Endothelial cell of umbilical vein (primary cell): ENCODE measurements at regions not wholly inside any gene's neighbourhood (a gene's known extent, or its start where the extent isn't known, plus 50 kb on each side); places are given as distances from the start of the nearest gene placed in this dataset.

Experiments
- BruUV-seq: library from RNA; stranded (reverse); fragments of 400-500 nt; replicated peaks from 2 replicates; lab custom pipeline; 2021; lab: Mats Ljungman, UMichigan
- CTCF ChIA-PET: fragments of 300-600, 350-600 bp; sonication (Branson Sonifier 250); formaldehyde crosslinking; loops from one replicate; lab custom pipeline; 2021; ENCODE audit warnings: antibody characterized with exemption, inconsistent platforms; lab: Charles Lee
- POLR2A ChIA-PET: fragments of 300-600, 350-600 bp; sonication (Branson Sonifier 250); formaldehyde crosslinking; loops from one replicate; lab custom pipeline; 2021; ENCODE audit warnings: antibody characterized with exemption, inconsistent platforms; lab: Charles Lee
- DNase-seq: peaks from one replicate; pipeline ENCODE4 v3.0.0-alpha.2; 2011; ENCODE audit warnings: low read depth, low spot score
- FAIRE-seq: peaks from 2 replicates; lab custom pipeline; 2011; peaks lifted over from hg19 to GRCh38; lab: Jason Lieb, UNC
- H2AFZ ChIP-seq: 2 replicates; pipeline ENCODE4 v1.6.0; 2012; ENCODE audit warnings: low read depth, low read length, control low read depth, inconsistent platforms
- H3K27ac ChIP-seq: 2 replicates; pipeline ENCODE4 v1.5.1; 2011; ENCODE audit warnings: low read depth, mild to moderate bottlenecking, control low read depth, low read length, moderate library complexity; ENCODE audit not compliant: insufficient read depth
- H3K27me3 ChIP-seq, 2 experiments: 2 replicates each; pipeline versions ENCODE4 v1.6.0 to v1.6.1; 2011; ENCODE audit warnings: low read length in 2 of 2, mixed read lengths in 1 of 2; ENCODE audit not compliant: control insufficient read depth in 2 of 2, insufficient read depth in 2 of 2
- H3K36me3 ChIP-seq, 2 experiments: 2 replicates in 1 of 2; 3 replicates in 1 of 2; pipeline ENCODE4 v1.5.1; 2011; ENCODE audit warnings: low read length in 2 of 2, mild to moderate bottlenecking in 1 of 2, moderate library complexity in 1 of 2; ENCODE audit not compliant: control insufficient read depth in 2 of 2, insufficient read depth in 2 of 2; ENCODE audit errors: extremely low read depth in 1 of 2
- H3K4me1 ChIP-seq: 3 replicates; pipeline ENCODE4 v1.5.1; 2011; ENCODE audit warnings: mild to moderate bottlenecking, low read length; ENCODE audit not compliant: control insufficient read depth, insufficient read depth; ENCODE audit errors: extremely low read depth
- H3K4me2 ChIP-seq: 2 replicates; pipeline ENCODE4 v1.6.1; 2011; ENCODE audit warnings: low read length, control low read depth, mixed read lengths; ENCODE audit not compliant: insufficient read depth
- H3K4me3 ChIP-seq, 3 experiments: fragments of 200-600 bp in 1 of 3; sonication (generic), shearing (Covaris generic) in 1 of 3; replicated peaks in 1 of 3; 2 replicates each; pipeline ENCODE4 v1.5.1; 2011 to 2016; ENCODE audit warnings: control low read depth in 3 of 3, low read length in 3 of 3, mild to moderate bottlenecking in 2 of 3, inconsistent platforms in 1 of 3, low read depth in 1 of 3, moderate library complexity in 1 of 3; ENCODE audit not compliant: insufficient read depth in 1 of 3
- H3K79me2 ChIP-seq: 2 replicates; pipeline ENCODE4 v1.6.0; 2012; ENCODE audit warnings: low read length, inconsistent platforms; ENCODE audit not compliant: control insufficient read depth, insufficient read depth
- H3K9ac ChIP-seq: replicated peaks from 2 replicates; pipeline ENCODE3; 2011; ENCODE audit warnings: low read length, control low read depth; ENCODE audit not compliant: insufficient read depth; ENCODE audit errors: extremely low read depth
- H3K9me1 ChIP-seq: replicated peaks from 3 replicates; pipeline ENCODE4 v1.6.0; 2011; ENCODE audit warnings: mild to moderate bottlenecking, low read length; ENCODE audit not compliant: control insufficient read depth, insufficient read depth; ENCODE audit errors: extremely low read depth
- H3K9me3 ChIP-seq: replicated peaks from 2 replicates; pipeline ENCODE4 v1.5.1; 2012; ENCODE audit warnings: low read length, inconsistent platforms; ENCODE audit not compliant: control insufficient read depth, insufficient read depth
- H4K20me1 ChIP-seq: replicated peaks from 2 replicates; pipeline ENCODE3; 2011; ENCODE audit warnings: mild to moderate bottlenecking, low read length; ENCODE audit not compliant: control insufficient read depth, insufficient read depth; ENCODE audit errors: extremely low read depth
- CTCF ChIP-seq, 2 donors: IDR thresholded peaks; 1 replicate in 1 of 2; 2 replicates in 1 of 2; pipeline ENCODE4 v1.5.1; 2011; ENCODE audit warnings: low read length in 2 of 2, mild to moderate bottlenecking in 2 of 2, moderate library complexity in 2 of 2, control low read depth in 1 of 2, inconsistent platforms in 1 of 2, low read depth in 1 of 2; ENCODE audit not compliant: insufficient read depth in 1 of 2; ENCODE audit errors: extremely low read depth in 1 of 2
- EZH2 ChIP-seq: IDR thresholded peaks from 2 replicates; pipeline ENCODE4 v1.6.1; 2012; ENCODE audit warnings: borderline replicate concordance, low read depth, mild to moderate bottlenecking, moderate library complexity, low read length, inconsistent platforms; ENCODE audit not compliant: severe bottlenecking
- FOS ChIP-seq: IDR thresholded peaks from 2 replicates; pipeline ENCODE4 v1.6.1; 2011; ENCODE audit warnings: mild to moderate bottlenecking, low read length, moderate library complexity, borderline replicate concordance; ENCODE audit not compliant: insufficient read depth
- GATA2 ChIP-seq: IDR thresholded peaks from 2 replicates; pipeline ENCODE4 v1.7.0; 2011; ENCODE audit warnings: low read depth, mild to moderate bottlenecking, moderate library complexity, mixed read lengths, low read length; ENCODE audit not compliant: insufficient read length, insufficient read depth
- JUN ChIP-seq: IDR thresholded peaks from 2 replicates; pipeline ENCODE4 v1.6.1; 2011; ENCODE audit warnings: borderline replicate concordance, low read depth; ENCODE audit not compliant: insufficient read length, insufficient read depth
- MYC ChIP-seq: IDR thresholded peaks from one replicate; pipeline ENCODE4 v1.6.1; 2011; ENCODE audit warnings: mild to moderate bottlenecking, low read depth, low read length
- POLR2A ChIP-seq: IDR thresholded peaks from 2 replicates; pipeline ENCODE4 v1.6.1; 2012; ENCODE audit warnings: low read depth, mild to moderate bottlenecking, control low read depth, low read length
- POLR2AphosphoS5 ChIP-seq: IDR thresholded peaks from 2 replicates; pipeline ENCODE4 v1.6.1; 2012; ENCODE audit warnings: low read depth, mild to moderate bottlenecking, control low read depth, low read length, moderate library complexity; ENCODE audit not compliant: insufficient read depth
- dilution Hi-C: fragments of 300-500 bp; cut with MboI; formaldehyde crosslinking; loops from one replicate; pipeline ENCODE4 v1.15.0; 2019; ENCODE audit warnings: low sequenced_read_pairs; ENCODE audit not compliant: extremely low pct_ligation_motif_present
- intact Hi-C: fragments of 100-400 bp; cut with micrococcal nuclease; formaldehyde crosslinking; loops from one replicate; pipeline ENCODE4 v1.10.0; 2022
- TF ChIP-seq, protein P1 (sequence below): IDR thresholded peaks from 2 replicates; pipeline ENCODE4 v1.6.1; 2011; ENCODE audit not compliant: insufficient read depth, insufficient read length

- dilution Hi-C loops (no loop called here), intact Hi-C loops (no loop called here)
- Histone ChIP-seq H3K27ac (no peak overlapping the region), H3K79me2 (no peaks in the 10 kb centered on the region), H3K4me2 (no peak overlapping the region), H3K9me3 (no peaks in the 10 kb centered on the region), H3K9me1 (no peaks in the 10 kb centered on the region), H4K20me1 (no peaks in the 10 kb centered on the region), H3K27me3 (no peaks in the 10 kb centered on the region), H3K9ac (no peak overlapping the region), H2AFZ (no peak overlapping the region), H3K36me3 (no peaks in the 10 kb centered on the region), H3K4me1 (no peaks in the 10 kb centered on the region), H3K4me3 (no peak overlapping the region)
- ChIA-PET POLR2A (no interaction called here), CTCF (no interaction called here)
- BruUV-seq = no TSS peak
- FAIRE-seq (no peak), DNase-seq (no peak)
- TF ChIP-seq EZH2 (no peak), POLR2A (no peak), MYC (no peak), FOS (no peak), JUN (no peak), CTCF (IDR thresholded peaks at IDR 0.05; ENCODE audit: extremely low read depth in 1 of 2, insufficient read depth in 1 of 2, low read depth in 1 of 2, low read length in 2 of 2) (no peak), POLR2AphosphoS5 (no peak), GATA2 (no peak)
- TF ChIP-seq, protein P1, sequence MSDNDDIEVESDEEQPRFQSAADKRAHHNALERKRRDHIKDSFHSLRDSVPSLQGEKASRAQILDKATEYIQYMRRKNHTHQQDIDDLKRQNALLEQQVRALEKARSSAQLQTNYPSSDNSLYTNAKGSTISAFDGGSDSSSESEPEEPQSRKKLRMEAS = no peak
Observed at GRCh38 chr16:54590836-54591235, 304.2 kb upstream of the IRX3 start.
